ENCODE measurements at regions not wholly inside any gene's neighbourhood (a gene's known extent, or its start where the extent isn't known, plus 50 kb on each side); places are given as distances from the start of the nearest gene placed in this dataset.

- no peak for TF ChIP-seq CTCF (IDR thresholded peaks at IDR 0.05)
- peaks cover 3% of the 10 kb centered on the region for H3K9me3 Mint-ChIP-seq (ENCODE audit: low read depth)
- no peak overlapping the region for H3K27ac Mint-ChIP-seq (ENCODE audit: unreplicated experiment)
- H3K4me1 Mint-ChIP-seq (ENCODE audit: low read depth), result no peaks in the 10 kb centered on the region
- no peak overlapping the region for H3K4me3 Mint-ChIP-seq (ENCODE audit: unreplicated experiment)
- peaks cover 2% of the 10 kb centered on the region for H3K36me3 Mint-ChIP-seq (ENCODE audit: low read depth)
- peak; percentile 41 for DNase-seq (ENCODE audit: low spot score)
- no peaks in the 10 kb centered on the region for H3K27me3 Mint-ChIP-seq (ENCODE audit: low read depth)
Measured at GRCh38 chr5:97955450-97955849, 772.4 kb upstream of the RIOK2 start.

GRCh38 chr5:97967292-97967691 lies 784.2 kb upstream of the RIOK2 start:
- Mint-ChIP-seq H3K27me3 (ENCODE audit: low read depth) (no peaks in the 10 kb centered on the region), H3K4me3 (ENCODE audit: unreplicated experiment) (no peak overlapping the region), H3K4me1 (ENCODE audit: low read depth) (no peaks in the 10 kb centered on the region), H3K9me3 (ENCODE audit: low read depth) (peaks cover 3% of the 10 kb centered on the region), H3K27ac (ENCODE audit: unreplicated experiment) (no peak overlapping the region), H3K36me3 (ENCODE audit: low read depth) (no peaks in the 10 kb centered on the region)
- DNase-seq (ENCODE audit: low spot score), result no peak
- no peak for TF ChIP-seq CTCF (IDR thresholded peaks at IDR 0.05)

- Mint-ChIP-seq H3K27me3 (ENCODE audit: low read depth) (no peaks in the 10 kb centered on the region), H3K36me3 (ENCODE audit: low read depth) (no peaks in the 10 kb centered on the region), H3K27ac (ENCODE audit: unreplicated experiment) (no peak overlapping the region), H3K4me3 (ENCODE audit: unreplicated experiment) (no peak overlapping the region), H3K9me3 (ENCODE audit: low read depth) (peaks cover 3% of the 10 kb centered on the region), H3K4me1 (ENCODE audit: low read depth) (no peaks in the 10 kb centered on the region)
- no peak for DNase-seq (ENCODE audit: low spot score)
- no peak for TF ChIP-seq CTCF (IDR thresholded peaks at IDR 0.05)
Measured at GRCh38 chr5:97968346-97968745, 785.3 kb upstream of the RIOK2 start.

- no peaks in the 10 kb centered on the region for H3K4me1 Mint-ChIP-seq (ENCODE audit: low read depth)
- H3K27ac Mint-ChIP-seq (ENCODE audit: unreplicated experiment), result no peak overlapping the region
- TF ChIP-seq CTCF (IDR thresholded peaks at IDR 0.05), result no peak
- H3K9me3 Mint-ChIP-seq (ENCODE audit: low read depth), result no peaks in the 10 kb centered on the region
- H3K36me3 Mint-ChIP-seq (ENCODE audit: low read depth), result no peaks in the 10 kb centered on the region
- no peak overlapping the region for H3K4me3 Mint-ChIP-seq (ENCODE audit: unreplicated experiment)
- no peak for DNase-seq (ENCODE audit: low spot score)
- H3K27me3 Mint-ChIP-seq (ENCODE audit: low read depth), result no peaks in the 10 kb centered on the region
Measured at GRCh38 chr5:97979740-97980139, 793.7 kb upstream of the RGMB start.

- TF ChIP-seq CTCF (IDR thresholded peaks at IDR 0.05), result no peak
- no peak for DNase-seq (ENCODE audit: low spot score)
- H3K4me1 Mint-ChIP-seq (ENCODE audit: low read depth), result no peaks in the 10 kb centered on the region
- no peaks in the 10 kb centered on the region for H3K36me3 Mint-ChIP-seq (ENCODE audit: low read depth)
- no peaks in the 10 kb centered on the region for H3K27me3 Mint-ChIP-seq (ENCODE audit: low read depth)
- no peak overlapping the region for H3K4me3 Mint-ChIP-seq (ENCODE audit: unreplicated experiment)
- H3K27ac Mint-ChIP-seq (ENCODE audit: unreplicated experiment), result no peak overlapping the region
- H3K9me3 Mint-ChIP-seq (ENCODE audit: low read depth), result no peaks in the 10 kb centered on the region
Measured at GRCh38 chr5:97980291-97980690, 793.2 kb upstream of the RGMB start.

All from chondrocyte (in vitro differentiated cells).